ENCODE measurements at regions not wholly inside any gene's neighbourhood (a gene's known extent, or its start where the extent isn't known, plus 50 kb on each side); places are given as distances from the start of the nearest gene placed in this dataset.
"Not testable (repeated sequence)": the region's sequence is repeated elsewhere in the genome, so short reads cannot be mapped to it uniquely, and the experiment has no call there.

DNA sequence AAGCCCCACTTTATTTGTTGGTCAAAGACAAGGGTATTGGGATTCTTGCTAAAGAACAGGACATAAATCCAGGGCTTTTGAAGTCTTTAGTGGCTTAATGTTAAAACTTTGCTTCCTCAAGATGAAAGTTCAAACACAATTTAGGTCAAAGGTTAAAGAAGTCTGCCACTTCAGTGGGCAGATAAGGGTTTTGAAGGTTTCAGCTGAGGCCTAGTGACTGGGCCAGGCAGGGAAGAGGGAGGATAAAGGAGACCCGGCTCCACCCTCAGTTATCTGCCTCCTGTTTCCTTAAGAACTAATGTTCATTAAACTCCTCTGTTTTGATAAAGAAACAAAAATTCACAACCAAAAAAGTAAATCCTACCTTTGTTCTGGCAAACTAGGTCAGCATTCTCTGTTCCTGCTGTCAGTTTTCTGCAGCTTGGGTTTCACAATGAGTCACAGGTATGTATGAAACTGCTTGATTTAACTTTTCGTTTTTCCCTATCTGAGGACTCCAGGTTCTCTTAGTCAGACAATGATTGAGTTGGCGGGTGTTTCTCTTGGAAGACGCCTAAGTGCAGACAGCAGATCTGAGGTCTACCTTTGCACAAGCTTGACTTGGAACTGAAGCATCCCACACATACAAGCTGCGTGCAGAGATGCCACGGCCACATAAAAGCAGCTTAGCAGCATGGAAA, 208.3 kb downstream of the EXOC5 start:
- DNase-seq = no peak

DNA sequence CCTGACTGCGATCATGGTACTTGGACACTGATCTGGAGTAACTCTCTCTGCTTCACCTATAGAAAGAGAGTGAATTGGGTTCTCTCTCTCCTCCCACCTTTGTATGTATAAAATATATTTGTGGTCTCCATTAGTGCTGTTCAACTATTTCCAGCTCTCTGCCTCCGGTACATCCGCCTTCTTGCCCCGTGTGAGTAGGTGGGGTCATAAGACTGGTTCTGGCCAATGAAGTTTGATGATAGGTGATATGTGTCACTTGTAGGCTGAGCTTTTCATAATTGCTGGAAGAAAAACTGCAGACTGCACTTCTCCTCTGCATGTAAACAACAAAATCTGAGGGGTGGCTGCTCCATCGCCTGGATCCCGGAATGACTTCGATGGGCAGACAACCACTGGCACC, 210.4 kb downstream of the EXOC5 start:
- no peak for DNase-seq

DNA sequence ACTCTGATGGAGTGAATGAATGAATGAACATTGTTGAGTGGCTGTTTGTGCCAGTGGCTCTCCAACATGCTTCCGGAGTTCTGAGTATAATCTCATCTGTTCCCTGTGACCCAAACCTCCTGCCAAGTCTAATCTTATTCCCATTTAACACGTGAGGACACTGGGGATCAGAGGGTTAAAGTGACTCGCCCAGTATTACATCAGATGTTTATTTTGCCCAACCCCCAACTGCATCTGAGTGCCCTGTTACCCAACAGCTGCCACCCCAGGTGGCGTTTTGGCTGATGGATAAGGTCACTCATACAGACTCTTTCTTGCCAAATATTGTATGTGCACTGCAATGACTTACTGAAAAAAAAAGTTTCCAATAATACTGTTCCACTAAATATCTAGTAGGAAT, 210.9 kb downstream of the EXOC5 start:
- no peak for DNase-seq

DNA sequence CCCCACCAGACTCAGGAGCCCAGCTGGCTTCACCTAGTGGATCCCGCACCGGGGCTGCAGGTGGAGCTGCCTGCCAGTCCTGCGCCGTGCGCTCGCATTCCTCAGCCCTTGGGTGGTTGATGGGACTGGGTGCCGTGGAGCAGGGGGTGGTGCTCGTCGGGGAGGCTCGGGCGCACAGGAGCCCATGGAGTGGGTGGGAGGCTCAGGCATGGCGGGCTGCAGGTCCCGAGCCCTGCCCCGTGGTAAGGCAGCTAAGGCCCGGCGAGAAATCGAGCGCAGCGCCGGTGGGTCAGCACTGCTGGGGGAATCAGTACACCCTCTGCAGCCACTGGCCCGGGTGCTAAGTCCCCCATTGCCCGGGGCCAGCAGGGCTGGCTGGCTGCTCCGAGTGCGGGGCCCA, 212.2 kb downstream of the EXOC5 start:
- DNase-seq = not testable (repeated sequence)

DNA sequence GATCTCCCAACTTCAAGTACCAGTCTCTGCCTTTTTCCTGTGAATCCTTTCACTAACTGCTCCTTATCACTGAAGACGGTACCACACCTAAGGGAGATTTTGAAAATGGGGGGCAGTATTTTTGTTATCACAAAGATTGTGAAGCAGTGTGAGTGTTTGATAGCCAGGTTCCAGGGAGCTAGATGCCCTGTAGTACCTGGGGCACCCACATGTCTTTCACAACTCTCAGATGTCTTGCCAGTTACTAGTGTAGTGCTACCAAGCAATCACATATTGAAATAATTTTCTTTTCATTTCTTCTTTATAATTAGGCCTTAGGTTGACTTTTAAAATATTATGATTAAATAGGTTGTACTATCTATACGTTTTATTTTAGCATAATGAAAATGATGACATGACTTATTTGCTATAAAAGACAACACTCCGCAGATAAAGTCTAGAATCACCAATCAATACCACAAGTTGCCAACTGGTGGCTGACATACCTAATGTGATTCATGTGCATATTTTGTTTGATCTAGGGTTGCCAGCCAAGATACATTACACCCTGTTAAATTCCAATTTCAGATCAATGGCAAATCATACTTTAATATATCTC, 215.9 kb downstream of the EXOC5 start:
- no peak for DNase-seq

DNA sequence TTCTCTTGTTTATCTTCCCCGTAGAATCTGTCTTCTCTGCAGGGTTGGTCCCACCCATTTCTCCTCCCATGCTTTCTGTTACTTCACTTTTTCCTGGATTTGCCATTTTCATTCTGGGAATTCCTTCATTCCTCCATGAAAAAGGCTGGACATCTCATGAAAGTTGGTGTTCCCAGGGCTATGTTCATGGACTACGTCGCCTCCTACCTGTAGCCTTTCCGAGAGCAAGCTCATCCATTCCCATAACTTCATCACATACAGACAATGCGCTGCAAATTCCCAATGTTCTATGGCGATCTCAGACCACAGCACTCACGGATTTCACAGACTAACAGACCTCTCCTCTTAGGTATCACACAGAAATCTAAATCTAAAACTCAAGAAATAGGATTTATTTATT, 217.1 kb downstream of the EXOC5 start:
- no peak for DNase-seq

DNA sequence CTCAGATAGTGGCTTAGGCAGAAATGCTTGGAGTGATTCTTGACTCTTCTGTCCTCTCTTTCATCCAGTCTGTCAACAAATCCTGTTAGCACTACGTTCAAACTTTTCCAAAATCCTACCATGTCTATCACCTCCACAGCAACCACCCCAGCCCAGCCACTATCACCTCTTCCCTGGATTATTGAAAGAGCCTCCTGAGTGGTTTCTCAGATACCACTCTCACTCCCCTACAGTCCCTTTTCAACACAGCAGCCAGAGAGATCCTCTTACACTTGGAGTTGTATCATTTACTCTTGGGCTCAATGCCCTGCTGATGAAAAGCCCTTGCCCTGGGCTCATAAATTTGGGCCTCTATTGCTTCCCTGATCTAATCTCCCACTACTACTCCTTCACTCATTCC, 218.9 kb downstream of the EXOC5 start:
- no peak for DNase-seq

DNA sequence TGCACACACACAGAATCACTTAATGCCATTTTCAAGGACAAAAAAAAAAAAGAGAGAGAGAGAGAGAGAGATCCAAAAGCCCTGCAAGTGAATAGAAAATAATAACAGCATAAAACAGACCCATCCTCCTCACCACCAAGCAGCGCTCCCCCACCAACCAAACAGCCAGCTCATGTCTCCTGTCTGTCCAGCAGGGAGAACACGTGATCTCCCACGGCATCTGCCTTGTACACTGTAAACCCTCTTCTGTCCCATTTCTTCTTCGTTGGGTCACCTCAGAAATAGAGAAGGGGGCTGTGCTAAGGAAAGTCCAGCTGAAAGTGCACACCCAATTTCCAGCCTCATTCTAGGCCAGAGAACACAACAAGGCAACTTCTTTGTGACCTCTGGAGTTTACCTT, 222.5 kb downstream of the EXOC5 start:
- DNase-seq = no peak

DNA sequence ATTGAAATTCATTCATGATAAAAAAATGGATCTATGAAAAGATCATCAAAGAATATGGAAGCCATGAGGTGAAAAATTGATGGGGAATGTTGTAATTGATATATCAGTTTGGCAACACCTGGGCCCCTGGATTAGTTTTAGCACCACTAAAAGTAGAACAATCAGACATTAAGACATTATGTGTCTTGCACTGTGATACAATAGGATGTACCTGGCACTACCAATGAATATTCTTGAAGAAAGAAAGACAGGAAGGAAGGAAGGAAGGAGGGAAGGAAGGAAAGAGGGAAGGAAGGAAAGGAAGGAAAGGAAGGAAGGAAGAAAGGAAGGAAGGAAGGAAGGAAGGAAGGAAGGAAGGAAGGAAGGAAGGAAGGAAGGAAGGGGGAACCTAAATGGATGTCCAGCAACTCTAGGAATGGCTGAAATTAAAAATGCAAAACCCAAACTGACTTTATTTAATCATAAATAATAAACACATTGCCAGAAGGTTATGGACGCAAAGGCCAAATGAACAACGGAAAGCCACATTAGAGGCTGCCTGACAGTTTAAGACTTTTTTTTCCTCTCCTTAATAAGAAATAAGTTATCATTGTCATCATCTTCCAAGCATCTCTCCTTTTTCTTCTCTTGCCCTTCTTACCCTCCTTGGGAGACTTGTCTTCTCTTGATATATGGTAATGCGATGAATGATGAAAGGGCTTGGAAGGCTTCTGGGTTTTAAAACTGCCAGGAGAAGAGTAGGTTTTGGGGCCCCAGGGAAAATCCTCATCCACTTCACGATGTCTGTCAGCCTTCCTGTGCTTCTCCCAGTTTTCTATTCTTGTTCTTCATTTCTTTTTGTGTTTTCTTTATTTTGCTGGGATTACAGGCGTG, 224.4 kb downstream of the EXOC5 start:
- not testable (repeated sequence) for DNase-seq

DNA sequence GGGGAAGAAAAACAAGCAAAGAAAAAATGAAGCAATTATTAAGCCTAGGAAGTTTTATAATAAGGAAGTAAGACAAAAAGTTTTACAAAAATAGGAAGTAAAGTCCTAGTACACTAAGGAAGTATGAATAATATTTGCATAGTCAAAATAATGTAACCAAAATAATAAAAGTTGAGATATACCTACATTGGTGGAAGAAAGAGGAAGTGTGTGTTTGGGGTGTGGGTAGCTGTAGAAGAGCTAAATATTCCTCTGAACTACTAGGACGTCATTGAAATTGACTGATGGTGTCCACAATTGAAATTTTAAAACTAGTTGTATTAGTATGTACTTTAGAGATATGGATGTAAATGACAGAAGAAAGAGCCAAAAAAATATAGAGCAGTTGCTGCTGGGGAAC, 228.4 kb upstream of the OTX2 start:
- no peak for DNase-seq

DNA sequence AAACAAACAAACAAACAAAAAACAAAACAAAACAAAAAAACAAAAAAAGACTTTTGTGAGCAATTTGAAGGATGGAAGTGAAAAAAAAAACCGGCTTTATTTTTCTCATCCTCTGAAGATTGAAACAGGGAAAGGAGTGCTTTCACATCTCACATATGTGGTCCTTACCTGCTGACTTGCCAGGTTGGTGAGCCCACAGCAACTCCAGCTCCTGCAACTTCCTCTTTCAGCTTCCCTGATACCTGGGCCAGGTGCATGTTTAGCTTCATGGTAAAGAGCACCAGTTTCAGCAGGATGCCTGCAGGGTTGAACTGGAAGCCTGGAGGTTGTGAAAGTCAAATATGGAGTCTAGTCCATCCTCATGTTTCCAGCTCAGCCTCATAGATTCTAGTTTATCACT, 221.2 kb upstream of the OTX2 start:
- DNase-seq = no peak

DNA sequence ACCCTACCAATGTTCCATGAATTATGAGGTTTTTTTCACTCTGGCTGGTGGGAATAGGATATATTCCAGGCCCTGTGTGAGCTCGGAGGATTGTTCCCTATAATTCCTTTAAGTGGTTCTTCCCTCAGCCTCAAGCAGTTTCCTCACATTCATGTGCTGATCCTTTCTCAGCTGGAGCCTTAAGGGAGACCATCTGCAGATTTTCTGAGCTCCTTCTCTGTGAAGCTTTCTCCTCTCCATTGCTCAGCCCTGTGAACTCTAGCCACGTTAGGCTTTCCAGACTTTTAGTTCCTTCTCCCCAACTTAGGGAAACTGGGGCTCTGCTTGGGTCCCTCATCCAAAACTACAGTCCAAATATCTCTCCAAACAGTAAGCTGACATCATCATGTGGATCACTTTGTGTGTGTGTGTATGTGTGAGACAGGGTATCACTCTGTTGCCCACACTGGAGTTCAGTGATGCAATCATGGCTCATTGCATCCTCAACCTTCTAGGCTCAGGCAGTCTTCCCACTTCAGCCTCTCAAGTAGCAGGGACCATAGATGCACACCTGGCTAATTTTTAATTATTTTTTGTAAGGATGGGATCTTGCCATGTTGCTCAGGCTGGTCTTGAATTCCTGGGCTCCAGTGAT, 219.5 kb upstream of the OTX2 start:
- DNase-seq = no peak

DNA sequence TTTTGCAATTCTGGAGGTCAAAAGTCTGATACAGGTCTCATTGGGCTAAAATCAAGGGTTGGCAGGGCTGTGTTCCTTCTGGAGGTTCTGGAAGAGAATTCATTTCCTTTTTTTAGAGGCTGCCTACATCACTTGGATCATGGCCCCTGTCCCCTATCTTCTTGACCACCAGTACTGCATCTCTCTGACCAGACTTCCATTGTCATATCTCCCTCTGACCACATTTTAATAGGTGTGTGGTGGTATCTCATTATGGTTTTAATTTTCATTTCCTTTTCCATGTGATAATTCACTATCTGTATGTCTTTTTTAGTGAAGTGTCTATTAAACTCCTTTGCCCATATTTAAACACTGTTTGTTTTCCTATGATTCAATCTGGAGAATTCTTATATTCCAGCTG, 215.2 kb upstream of the OTX2 start:
- no peak for DNase-seq

DNA sequence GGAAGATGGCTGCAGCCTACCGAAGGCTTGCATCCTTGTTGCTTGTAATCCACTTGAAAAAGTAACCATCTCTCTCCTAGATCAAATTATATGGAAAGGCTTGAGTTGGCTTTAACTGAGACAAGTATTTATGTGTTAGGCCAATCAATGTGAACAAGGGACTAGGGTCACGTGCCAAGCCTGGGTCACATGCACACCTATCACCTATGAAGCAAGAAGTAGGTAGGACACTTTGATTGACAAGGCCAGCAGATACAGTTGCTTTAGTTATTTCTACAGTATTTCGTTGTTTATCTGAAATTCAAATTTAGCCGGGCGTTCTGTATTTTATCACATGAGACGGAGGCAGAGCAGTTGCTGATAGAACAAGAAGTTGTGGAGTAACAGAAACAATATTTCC, 212.3 kb upstream of the OTX2 start:
- no peak for DNase-seq

DNA sequence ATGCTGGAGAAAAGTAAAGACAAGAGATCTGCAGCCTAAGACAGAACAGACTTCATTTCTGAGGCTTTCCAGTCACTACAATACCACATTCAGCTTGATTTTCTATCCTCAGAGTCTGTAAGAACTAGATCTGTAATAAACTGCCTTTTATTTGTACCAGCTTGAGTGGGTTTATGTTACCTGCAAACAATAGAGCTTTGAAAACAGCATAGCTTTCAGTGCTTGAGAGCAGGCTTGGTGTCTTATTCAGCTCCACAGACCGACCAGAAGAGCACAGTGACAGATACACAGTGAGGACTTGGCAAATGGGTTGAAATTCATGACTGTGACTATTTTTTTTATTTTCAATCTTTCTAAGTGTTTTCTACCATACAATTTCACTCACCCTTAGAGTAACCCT, 207.8 kb upstream of the OTX2 start:
- no peak for DNase-seq

DNA sequence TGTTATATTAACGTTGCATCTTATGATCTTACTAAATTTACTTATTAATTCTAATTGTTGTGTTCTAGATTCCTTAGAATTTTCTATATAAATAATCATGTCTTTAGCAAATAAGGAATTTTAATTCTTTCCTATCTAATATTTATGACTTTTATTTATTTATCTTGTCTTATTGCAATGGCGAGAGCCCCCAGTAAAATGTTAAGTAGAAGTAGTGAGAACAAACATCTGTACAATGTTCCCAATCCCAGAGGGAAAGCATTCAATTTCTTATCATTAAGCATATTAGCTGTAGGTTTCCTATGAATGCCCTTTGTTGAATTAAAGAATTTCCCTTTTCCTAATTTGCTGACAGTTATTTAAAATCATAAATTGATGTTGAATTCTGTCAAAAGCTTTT, 203.7 kb upstream of the OTX2 start:
- DNase-seq = no peak

DNA sequence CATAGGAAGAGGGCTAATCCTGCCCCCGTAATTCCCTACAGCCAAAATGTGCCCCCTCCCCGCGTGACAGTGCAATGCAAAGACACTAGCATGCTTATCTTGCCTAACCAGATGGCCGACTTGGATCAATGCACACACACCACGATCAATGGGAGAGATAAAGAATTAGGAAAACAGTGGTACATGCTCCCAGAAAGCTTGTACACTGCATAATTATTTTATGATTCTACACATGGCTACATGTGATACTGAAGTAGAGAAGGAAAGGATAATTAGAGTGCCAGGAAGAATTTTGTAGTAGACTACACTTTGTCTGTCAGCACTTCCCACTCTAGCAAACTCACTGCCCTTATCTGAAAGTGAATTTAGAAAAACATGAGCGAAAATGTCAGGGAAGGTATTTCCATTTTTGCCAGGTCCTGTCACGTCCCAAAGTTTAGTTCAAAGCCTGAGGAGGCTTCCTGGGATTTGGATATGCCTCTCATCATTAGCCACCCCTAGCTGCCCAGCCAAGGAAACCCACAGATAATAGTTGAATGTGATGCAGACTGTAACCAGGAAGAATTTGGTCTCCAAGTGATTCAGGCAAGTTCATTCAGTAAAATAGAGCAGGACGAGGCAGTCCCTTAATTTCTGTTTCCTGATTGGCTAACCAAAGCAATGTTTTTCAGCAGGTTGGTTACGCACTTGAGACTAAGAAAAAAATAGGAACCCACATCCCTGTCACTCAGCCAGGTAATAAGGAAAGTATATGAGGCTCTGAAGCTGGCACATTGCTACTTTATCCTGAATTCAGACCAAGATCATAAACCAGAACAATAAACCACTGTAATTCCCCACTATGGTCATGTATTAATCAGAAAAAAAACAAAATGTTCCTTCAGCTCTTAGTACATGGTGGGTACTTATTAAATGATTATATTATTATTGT, 199.6 kb upstream of the OTX2 start:
- DNase-seq = no peak

DNA sequence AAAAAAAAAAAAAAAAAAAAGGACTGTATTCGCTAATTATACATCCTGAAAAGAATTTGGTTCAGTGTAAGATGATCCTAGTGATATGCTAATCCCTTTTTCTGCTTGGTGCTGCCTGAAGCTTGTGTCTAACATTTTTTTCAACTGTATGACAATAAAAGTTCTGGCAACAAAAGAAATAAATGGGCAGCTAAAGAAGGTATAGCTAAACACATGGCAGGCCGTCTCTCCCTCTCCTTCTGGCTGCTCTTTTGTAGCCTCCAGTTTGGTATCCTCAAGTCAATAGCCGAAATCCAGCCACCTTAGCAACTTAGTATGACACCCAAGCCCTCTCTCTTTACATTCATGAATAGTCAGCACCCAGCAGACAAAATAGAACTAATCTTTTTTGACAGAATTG, 198.3 kb upstream of the OTX2 start:
- no peak for DNase-seq

DNA sequence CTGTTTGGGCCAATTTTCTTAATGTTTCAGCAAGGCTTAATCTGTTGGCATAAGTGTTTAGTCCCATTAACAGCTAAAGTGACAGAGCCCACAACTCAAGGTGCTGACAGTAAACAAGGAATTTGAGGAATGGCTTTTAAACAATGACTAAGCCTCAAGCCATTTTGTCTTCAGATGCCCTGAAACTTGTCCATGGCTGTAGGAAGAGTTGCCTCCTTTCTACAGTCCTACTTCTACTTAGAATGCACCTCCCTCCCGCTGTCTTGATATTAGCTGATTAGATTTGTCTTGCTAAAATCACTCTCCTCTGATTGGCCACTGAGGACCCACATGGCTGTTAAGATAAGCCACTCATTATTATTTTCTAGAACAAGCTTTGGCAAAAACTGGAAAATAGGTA, 188.4 kb upstream of the OTX2 start:
- no peak for DNase-seq

DNA sequence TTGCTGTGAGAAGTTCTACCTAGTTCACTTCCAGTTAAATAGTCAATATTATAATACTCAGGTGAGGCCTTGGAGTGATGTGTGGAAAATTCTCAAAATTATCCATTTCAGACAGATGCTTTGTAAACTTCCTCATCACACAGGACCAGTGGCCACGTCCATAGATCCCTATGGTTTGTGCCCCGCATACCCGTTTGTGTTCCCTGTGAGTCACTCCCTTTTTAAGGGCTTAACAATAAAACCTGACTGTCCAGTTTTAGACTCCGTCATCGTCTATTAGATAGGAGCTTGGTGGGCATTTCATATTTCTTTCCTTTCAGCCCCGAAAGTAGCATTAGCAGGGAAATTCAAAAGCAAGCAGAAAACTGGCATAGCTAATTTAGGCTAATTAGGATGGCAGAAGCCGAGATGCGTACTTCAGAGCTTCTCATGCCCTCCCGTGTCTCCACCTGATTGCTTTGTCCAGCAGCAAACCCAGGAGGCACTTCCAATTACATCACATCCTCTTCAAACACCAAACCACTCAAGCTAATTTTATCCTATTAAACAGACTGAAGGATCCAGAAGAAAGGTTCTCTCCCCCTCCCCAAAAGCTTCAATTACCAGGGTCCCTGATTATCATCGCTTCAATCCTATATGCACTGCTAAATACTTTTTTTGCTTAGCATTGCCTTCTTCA, 186.6 kb upstream of the OTX2 start:
- DNase-seq = no peak

DNA sequence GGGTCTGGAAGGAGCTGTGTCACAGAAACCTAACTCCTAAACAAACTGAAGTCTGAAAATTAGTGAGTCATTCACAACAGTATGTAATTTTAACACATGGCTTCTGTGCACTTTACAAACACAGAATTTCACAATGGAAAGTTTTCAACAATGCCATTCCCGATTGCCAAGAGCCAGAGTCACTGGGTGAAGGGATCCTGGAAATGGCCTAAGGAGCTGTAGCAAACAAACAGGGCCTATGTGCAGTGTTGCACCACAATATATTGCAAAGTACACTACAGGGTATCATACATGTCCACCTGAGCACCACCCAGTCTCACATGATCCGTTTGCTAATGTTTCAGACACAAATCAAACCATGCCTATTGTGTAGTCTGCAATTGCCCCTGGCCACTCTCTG, 184.7 kb upstream of the OTX2 start:
- DNase-seq = no peak

DNA sequence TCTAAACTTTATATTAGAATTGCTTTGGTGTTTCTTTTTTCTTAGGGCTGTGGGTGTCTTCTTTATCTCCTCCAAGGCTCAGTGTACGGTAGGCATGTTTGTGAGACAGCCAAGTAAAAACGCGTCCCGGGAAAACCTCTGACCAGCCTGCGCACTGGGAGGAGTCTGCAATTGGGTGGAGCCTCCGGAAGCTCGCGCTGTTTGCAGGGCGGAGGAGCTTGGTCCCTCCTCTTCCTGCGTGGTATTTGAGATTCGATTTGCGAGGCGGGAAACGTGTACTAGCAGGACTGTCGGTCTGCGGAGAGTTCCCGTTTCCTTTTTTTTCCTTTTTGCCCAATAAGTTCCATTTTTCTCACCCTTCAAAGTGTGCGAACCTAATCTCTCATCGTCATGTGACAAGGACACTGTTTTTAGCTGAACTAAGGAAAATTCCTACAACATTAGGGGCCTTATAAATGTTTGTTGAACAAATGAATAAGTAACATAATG, 182.1 kb upstream of the OTX2 start:
- DNase-seq = no peak
